ENCODE measurements at regions not wholly inside any gene's neighbourhood (a gene's known extent, or its start where the extent isn't known, plus 50 kb on each side); places are given as distances from the start of the nearest gene placed in this dataset.

GRCh38 chr12:85373045-85373444 lies 93.0 kb downstream of the ALX1 start:
- 97% methylated on average over 4 of the region's 4 CpGs for whole genome bisulfite sequencing (ENCODE audit: low lambda C conversion rate, missing lambda C conversion rate)

GRCh38 chr12:85374981-85375380 lies 95.0 kb downstream of the ALX1 start:
- no peaks in the 10 kb centered on the region for H3K9me3 ChIP-seq (ENCODE audit: low read depth)
- no peak overlapping the region for H3K27ac ChIP-seq
- H3K4me1 ChIP-seq (ENCODE audit: insufficient read depth): peaks cover under 1% of the 10 kb centered on the region
- H3K4me2 ChIP-seq: no peak overlapping the region
- 39% methylated on average over 1 of the region's 1 CpG for WGBS (ENCODE audit: low lambda C conversion rate, missing lambda C conversion rate)
- no peaks in the 10 kb centered on the region for H3K27me3 ChIP-seq
- no peak overlapping the region for H3K4me3 ChIP-seq
- H4K20me1 ChIP-seq (ENCODE audit: insufficient read depth, poor library complexity, severe bottlenecking): no peaks in the 10 kb centered on the region
- no peak for TF ChIP-seq EZH2phosphoT487 (IDR thresholded peaks at IDR 0.05; ENCODE audit: low read depth, severe bottlenecking, unreplicated experiment)
- no peak for TF ChIP-seq CTCF (IDR thresholded peaks at IDR 0.05; ENCODE audit: poor library complexity)
- TF ChIP-seq EZH2 (IDR thresholded peaks at IDR 0.05; ENCODE audit: borderline replicate concordance): no peak
- no peaks in the 10 kb centered on the region for H3K9me2 ChIP-seq (replicated peaks; ENCODE audit: insufficient read depth)
- H3K36me3 ChIP-seq (replicated peaks; ENCODE audit: insufficient read depth, low read depth): no peaks in the 10 kb centered on the region
- H2AFZ ChIP-seq: no peak overlapping the region
- DNase-seq (ENCODE audit: low spot score): no peak
- H3K79me2 ChIP-seq: no peaks in the 10 kb centered on the region

More at GRCh38 chr12:85373045-85373444, 93.0 kb downstream of the ALX1 start:
- H3K36me3 ChIP-seq (replicated peaks; ENCODE audit: insufficient read depth, low read depth): no peaks in the 10 kb centered on the region
- H3K9me3 ChIP-seq (ENCODE audit: low read depth): no peaks in the 10 kb centered on the region
- no peaks in the 10 kb centered on the region for H4K20me1 ChIP-seq (ENCODE audit: insufficient read depth, poor library complexity, severe bottlenecking)
- no peak overlapping the region for H3K4me2 ChIP-seq
- no peak overlapping the region for H3K4me3 ChIP-seq
- no peaks in the 10 kb centered on the region for H3K9me2 ChIP-seq (replicated peaks; ENCODE audit: insufficient read depth)
- no peaks in the 10 kb centered on the region for H3K27me3 ChIP-seq
- no peak overlapping the region for H2AFZ ChIP-seq
- no peaks in the 10 kb centered on the region for H3K79me2 ChIP-seq
- no peak overlapping the region for H3K27ac ChIP-seq
- DNase-seq (ENCODE audit: low spot score): no peak
- peaks cover 5% of the 10 kb centered on the region for H3K4me1 ChIP-seq (ENCODE audit: insufficient read depth)
- TF ChIP-seq CTCF (IDR thresholded peaks at IDR 0.05; ENCODE audit: poor library complexity): no peak
- TF ChIP-seq EZH2 (IDR thresholded peaks at IDR 0.05; ENCODE audit: borderline replicate concordance): no peak
- no peak for TF ChIP-seq EZH2phosphoT487 (IDR thresholded peaks at IDR 0.05; ENCODE audit: low read depth, severe bottlenecking, unreplicated experiment)

GRCh38 chr12:85385406-85385805 lies 105.4 kb downstream of the ALX1 start:
- DNase-seq (ENCODE audit: low spot score): no peak
- H4K20me1 ChIP-seq (ENCODE audit: insufficient read depth, poor library complexity, severe bottlenecking): no peaks in the 10 kb centered on the region
- H3K9me3 ChIP-seq (ENCODE audit: low read depth): no peaks in the 10 kb centered on the region
- TF ChIP-seq EZH2phosphoT487 (IDR thresholded peaks at IDR 0.05; ENCODE audit: low read depth, severe bottlenecking, unreplicated experiment) (no peak), CTCF (IDR thresholded peaks at IDR 0.05; ENCODE audit: poor library complexity) (no peak), EZH2 (IDR thresholded peaks at IDR 0.05; ENCODE audit: borderline replicate concordance) (no peak)
- H3K27me3 ChIP-seq: no peaks in the 10 kb centered on the region
- H3K4me3 ChIP-seq: no peak overlapping the region
- H3K27ac ChIP-seq: no peak overlapping the region
- no peaks in the 10 kb centered on the region for H3K9me2 ChIP-seq (replicated peaks; ENCODE audit: insufficient read depth)
- no peaks in the 10 kb centered on the region for H3K79me2 ChIP-seq
- H3K4me2 ChIP-seq: no peak overlapping the region
- no peaks in the 10 kb centered on the region for H3K4me1 ChIP-seq (ENCODE audit: insufficient read depth)
- no peaks in the 10 kb centered on the region for H3K36me3 ChIP-seq (replicated peaks; ENCODE audit: insufficient read depth, low read depth)
- no peak overlapping the region for H2AFZ ChIP-seq

- Histone ChIP-seq H3K4me2 (no peak overlapping the region), H3K9me2 (replicated peaks; ENCODE audit: insufficient read depth) (no peaks in the 10 kb centered on the region), H2AFZ (no peak overlapping the region), H3K27ac (no peak overlapping the region), H3K27me3 (no peaks in the 10 kb centered on the region), H3K4me3 (no peak overlapping the region), H3K79me2 (no peaks in the 10 kb centered on the region), H3K4me1 (ENCODE audit: insufficient read depth) (no peaks in the 10 kb centered on the region), H4K20me1 (ENCODE audit: insufficient read depth, poor library complexity, severe bottlenecking) (no peaks in the 10 kb centered on the region), H3K36me3 (replicated peaks; ENCODE audit: insufficient read depth, low read depth) (no peaks in the 10 kb centered on the region), H3K9me3 (ENCODE audit: low read depth) (no peaks in the 10 kb centered on the region)
- no peak for TF ChIP-seq CTCF (IDR thresholded peaks at IDR 0.05; ENCODE audit: poor library complexity)
- no peak for TF ChIP-seq EZH2 (IDR thresholded peaks at IDR 0.05; ENCODE audit: borderline replicate concordance)
- no peak for TF ChIP-seq EZH2phosphoT487 (IDR thresholded peaks at IDR 0.05; ENCODE audit: low read depth, severe bottlenecking, unreplicated experiment)
- DNase-seq (ENCODE audit: low spot score): no peak
- 75% methylated on average over 1 of the region's 1 CpG for WGBS (ENCODE audit: low lambda C conversion rate, missing lambda C conversion rate)
These were observed 110.2 kb downstream of the ALX1 start for GRCh38 chr12:85390266-85390665.
